Transverse colon (tissue), 4 donors: ENCODE measurements at regions not wholly inside any gene's neighbourhood (a gene's known extent, or its start where the extent isn't known, plus 50 kb on each side); places are given as distances from the start of the nearest gene placed in this dataset.

Experiments used
- DNase-seq: peaks from one replicate; pipeline ENCODE4 v3.0.0-alpha.2; 2019
- H3K27ac ChIP-seq, 4 donors: fragments of 200-600 bp; sonication (generic); 2 replicates each; pipeline ENCODE4 v1.5.1; 2016 to 2018; ENCODE audit warnings: inconsistent platforms in 4 of 4
- H3K27me3 ChIP-seq: fragments of 200-600 bp; sonication (generic); 2 replicates; pipeline ENCODE4 v1.5.1; 2017; ENCODE audit warnings: inconsistent platforms
- H3K36me3 ChIP-seq, 4 donors: fragments of 200-600 bp; sonication (generic); 2 replicates each; pipeline ENCODE4 v1.5.1; 2017 to 2019; ENCODE audit warnings: inconsistent platforms in 4 of 4
- H3K4me1 ChIP-seq, 4 donors: fragments of 200-600 bp; sonication (generic); 2 replicates each; pipeline ENCODE4 v1.5.1; 2017 to 2020; ENCODE audit warnings: inconsistent platforms in 4 of 4
- H3K4me3 ChIP-seq, 4 donors: fragments of 200-600 bp; sonication (generic); 1 replicate in 1 of 4; 2 replicates in 3 of 4; pipeline versions ENCODE4 v1.5.1 to v1.6.1; 2017 to 2019; ENCODE audit warnings: inconsistent platforms in 4 of 4
- H3K9me3 ChIP-seq, 2 donors: fragments of 200-600 bp; sonication (generic); 2 replicates each; pipeline ENCODE4 v1.5.1; 2017 to 2019; ENCODE audit warnings: inconsistent platforms in 2 of 2
- CTCF ChIP-seq, 5 experiments: fragments of 200-600 bp in 3 of 5; fragments of 450-650 bp in 2 of 5; sonication (generic) in 3 of 5; IDR thresholded peaks; 1 replicate in 2 of 5; 2 replicates in 3 of 5; pipeline ENCODE4 v1.5.1; 2016 to 2017; ENCODE audit warnings: antibody characterized with exemption in 5 of 5, inconsistent platforms in 3 of 5, mild to moderate bottlenecking in 2 of 5, moderate library complexity in 1 of 5
- EP300 ChIP-seq: sonication (generic); formaldehyde crosslinking; IDR thresholded peaks from one replicate; pipeline ENCODE4 v1.6.1; 2017; ENCODE audit warnings: antibody characterized with exemption, low read depth
- POLR2A ChIP-seq: fragments of 450-650 bp; IDR thresholded peaks from one replicate; pipeline ENCODE4 v1.6.1; 2016; ENCODE audit warnings: antibody characterized with exemption, mild to moderate bottlenecking, moderate library complexity
- POLR2AphosphoS5 ChIP-seq, 3 donors: sonication (generic); formaldehyde crosslinking; IDR thresholded peaks; one replicate each; pipeline ENCODE4 v1.6.1; 2016; ENCODE audit warnings: antibody characterized with exemption in 3 of 3
- WGBS, 2 donors: methylation state at CpG; one replicate each; pipeline ENCODE4 v1.1.5; 2018; ENCODE audit warnings: low coverage in 1 of 2; 5-methylcytosine and 5-hydroxymethylcytosine counted together
- in situ Hi-C, 4 donors: fragments of 200-750 bp; cut with MboI; loops; one replicate each; pipeline versions ENCODE4 v1.15.0 to v1.15.1; 2017; ENCODE audit warnings: low sequenced_read_pairs in 3 of 4, low pct_ligation_motif_present in 1 of 4, low pct_unique_long_range_greater_than_20kb in 1 of 4
- intact Hi-C: fragments of 100-400 bp; cut with DNase I; formaldehyde crosslinking; loops from one replicate; pipeline ENCODE4 v1.15.1; 2023; ENCODE audit warnings: low total_unique reads

GRCh38 chr6:115773741-115774140 lies 286.9 kb downstream of the FRK start:
- H3K4me1 ChIP-seq: no peaks in the 10 kb centered on the region
- H3K27ac ChIP-seq: no peak overlapping the region
- no peak for DNase-seq
- H3K27me3 ChIP-seq: no peaks in the 10 kb centered on the region
- in situ Hi-C loops: no loop called here
- no peaks in the 10 kb centered on the region for H3K36me3 ChIP-seq
- TF ChIP-seq POLR2A: no peak
- TF ChIP-seq CTCF (IDR thresholded peaks at IDR 0.05): no peak
- TF ChIP-seq EP300: no peak
- TF ChIP-seq POLR2AphosphoS5 (IDR thresholded peaks at IDR 0.05): no peak
- intact Hi-C loops: no loop called here
- H3K9me3 ChIP-seq: no peaks in the 10 kb centered on the region
- 43 to 46% methylated on average over 3 of the region's 3 CpGs for WGBS, 2 donors
- no peak overlapping the region for H3K4me3 ChIP-seq

- WGBS, 2 donors: 80% methylated on average over 7 of the region's 7 CpGs; no CpG with 5 or more reads in 1 of the 2 donors
- Histone ChIP-seq H3K27me3 (no peaks in the 10 kb centered on the region), H3K4me3 (no peak overlapping the region), H3K4me1 (no peaks in the 10 kb centered on the region), H3K9me3 (no peaks in the 10 kb centered on the region), H3K36me3 (no peaks in the 10 kb centered on the region), H3K27ac (no peak overlapping the region)
- no peak for DNase-seq
- in situ Hi-C loops: no loop called here
- intact Hi-C loops: no loop called here
- no peak for TF ChIP-seq EP300
- TF ChIP-seq POLR2A: no peak
- TF ChIP-seq CTCF (IDR thresholded peaks at IDR 0.05): no peak
- TF ChIP-seq POLR2AphosphoS5 (IDR thresholded peaks at IDR 0.05): no peak
Observed at GRCh38 chr6:115770851-115771250, 289.8 kb downstream of the FRK start.

GRCh38 chr6:115768500-115768899 lies 292.2 kb downstream of the FRK start:
- TF ChIP-seq EP300: no peak
- no peak for TF ChIP-seq POLR2AphosphoS5 (IDR thresholded peaks at IDR 0.05)
- TF ChIP-seq POLR2A: no peak
- TF ChIP-seq CTCF (IDR thresholded peaks at IDR 0.05): no peak
- intact Hi-C loops: no loop called here
- H3K27me3 ChIP-seq: no peaks in the 10 kb centered on the region
- in situ Hi-C loops: no loop called here
- H3K36me3 ChIP-seq: no peaks in the 10 kb centered on the region
- H3K9me3 ChIP-seq: no peaks in the 10 kb centered on the region
- no peaks in the 10 kb centered on the region for H3K4me1 ChIP-seq
- H3K27ac ChIP-seq: no peak overlapping the region
- no peak for DNase-seq
- no peak overlapping the region for H3K4me3 ChIP-seq

- H3K27ac ChIP-seq: no peak overlapping the region
- in situ Hi-C loops (no loop called here), intact Hi-C loops (no loop called here)
- H3K9me3 ChIP-seq: no peaks in the 10 kb centered on the region
- no peaks in the 10 kb centered on the region for H3K27me3 ChIP-seq
- 64 to 70% methylated on average over 1 of the region's 1 CpG for WGBS, 2 donors
- no peak for TF ChIP-seq POLR2A
- TF ChIP-seq POLR2AphosphoS5 (IDR thresholded peaks at IDR 0.05): no peak
- no peak for TF ChIP-seq EP300
- TF ChIP-seq CTCF (IDR thresholded peaks at IDR 0.05): no peak
- H3K4me1 ChIP-seq: no peaks in the 10 kb centered on the region
- no peaks in the 10 kb centered on the region for H3K36me3 ChIP-seq
- no peak overlapping the region for H3K4me3 ChIP-seq
- DNase-seq: no peak
Observed at GRCh38 chr6:115767931-115768330, 292.8 kb downstream of the FRK start.
